ENCODE measurements at regions not wholly inside any gene's neighbourhood (a gene's known extent, or its start where the extent isn't known, plus 50 kb on each side); places are given as distances from the start of the nearest gene placed in this dataset.

- Histone ChIP-seq H3K36me3 (no peaks in the 10 kb centered on the region), H3K4me1 (no peaks in the 10 kb centered on the region), H3K27ac (no peak overlapping the region), H3K4me3 (no peak overlapping the region), H3K9me3 (no peaks in the 10 kb centered on the region), H3K27me3 (no peaks in the 10 kb centered on the region)
- WGBS (ENCODE audit: insufficient coverage, low coverage, low lambda C conversion rate, missing lambda C conversion rate): 59% methylated on average over 3 of the region's 3 CpGs
- TF ChIP-seq POLR2A (IDR thresholded peaks at IDR 0.05): no peak
- no peak for TF ChIP-seq CTCF (IDR thresholded peaks at IDR 0.05)
- intact Hi-C loops (cut with DNase I): no loop called here
- DNase-seq (no peak), ATAC-seq (no peak)
These were observed 120.5 kb upstream of the RASSF8 start for GRCh38 chr12:25838007-25838406.

- intact Hi-C loops (cut with DNase I): no loop called here
- H3K9me3 ChIP-seq: no peaks in the 10 kb centered on the region
- ATAC-seq (no peak), DNase-seq (no peak)
- H3K4me1 ChIP-seq: no peaks in the 10 kb centered on the region
- H3K27me3 ChIP-seq: no peaks in the 10 kb centered on the region
- TF ChIP-seq CTCF (IDR thresholded peaks at IDR 0.05): no peak
- TF ChIP-seq POLR2A (IDR thresholded peaks at IDR 0.05): no peak
- H3K36me3 ChIP-seq: no peaks in the 10 kb centered on the region
- H3K4me3 ChIP-seq: no peak overlapping the region
- 54% methylated on average over 2 of the region's 2 CpGs for WGBS (ENCODE audit: insufficient coverage, low coverage, low lambda C conversion rate, missing lambda C conversion rate)
- H3K27ac ChIP-seq: no peak overlapping the region
These were observed 119.0 kb upstream of the RASSF8 start for GRCh38 chr12:25839470-25839869.

- Histone ChIP-seq H3K4me3 (no peak overlapping the region), H3K9me3 (no peaks in the 10 kb centered on the region), H3K4me1 (no peaks in the 10 kb centered on the region), H3K36me3 (no peaks in the 10 kb centered on the region), H3K27ac (no peak overlapping the region), H3K27me3 (no peaks in the 10 kb centered on the region)
- 71% methylated on average over 10 of the region's 10 CpGs for WGBS (ENCODE audit: insufficient coverage, low coverage, low lambda C conversion rate, missing lambda C conversion rate)
- TF ChIP-seq CTCF (IDR thresholded peaks at IDR 0.05) (no peak), POLR2A (IDR thresholded peaks at IDR 0.05) (no peak)
- ATAC-seq: no peak
- intact Hi-C loops (cut with DNase I): no loop called here
- no peak for DNase-seq
These were observed 117.6 kb upstream of the RASSF8 start for GRCh38 chr12:25840678-25841465.

GRCh38 chr12:25842254-25842653 is 116.2 kb upstream of the RASSF8 start:
- no peak for DNase-seq
- Histone ChIP-seq H3K4me3 (no peak overlapping the region), H3K27me3 (no peaks in the 10 kb centered on the region), H3K27ac (no peak overlapping the region), H3K36me3 (no peaks in the 10 kb centered on the region), H3K9me3 (no peaks in the 10 kb centered on the region), H3K4me1 (no peaks in the 10 kb centered on the region)
- no peak for TF ChIP-seq POLR2A (IDR thresholded peaks at IDR 0.05)
- intact Hi-C loops (cut with DNase I): no loop called here
- ATAC-seq: no peak
- WGBS (ENCODE audit: insufficient coverage, low coverage, low lambda C conversion rate, missing lambda C conversion rate): 69% methylated on average over 5 of the region's 5 CpGs

GRCh38 chr12:25843976-25844375 is 114.5 kb upstream of the RASSF8 start:
- no peak for DNase-seq

More at GRCh38 chr12:25843976-25844375, 114.5 kb upstream of the RASSF8 start:
- no peaks in the 10 kb centered on the region for H3K36me3 ChIP-seq
- no peak for ATAC-seq
- H3K27me3 ChIP-seq: no peaks in the 10 kb centered on the region
- no peak overlapping the region for H3K4me3 ChIP-seq
- no peak overlapping the region for H3K27ac ChIP-seq
- WGBS (ENCODE audit: insufficient coverage, low coverage, low lambda C conversion rate, missing lambda C conversion rate): 20% methylated on average over 2 of the region's 2 CpGs
- intact Hi-C loops (cut with DNase I): no loop called here
- H3K4me1 ChIP-seq: no peaks in the 10 kb centered on the region
- no peaks in the 10 kb centered on the region for H3K9me3 ChIP-seq
- no peak for TF ChIP-seq POLR2A (IDR thresholded peaks at IDR 0.05)
- TF ChIP-seq CTCF (IDR thresholded peaks at IDR 0.05): no peak
